HL-60 (cell line): ENCODE measurements at regions not wholly inside any gene's neighbourhood (a gene's known extent, or its start where the extent isn't known, plus 50 kb on each side); places are given as distances from the start of the nearest gene placed in this dataset.

Experiments
- CTCF ChIP-seq: IDR thresholded peaks from one replicate; pipeline ENCODE4 v1.5.1; 2011; ENCODE audit warnings: low read length, control low read depth, inconsistent platforms; ENCODE audit not compliant: insufficient read depth
- POLR2AphosphoS5 ChIP-seq: IDR thresholded peaks from 2 replicates; pipeline ENCODE4 v1.6.1; 2012; ENCODE audit warnings: low read depth
- TF ChIP-seq, protein P1 (sequence below): IDR thresholded peaks from 2 replicates; pipeline ENCODE4 v1.6.1; 2012; ENCODE audit warnings: low read depth; ENCODE audit not compliant: insufficient replicate concordance

DNA sequence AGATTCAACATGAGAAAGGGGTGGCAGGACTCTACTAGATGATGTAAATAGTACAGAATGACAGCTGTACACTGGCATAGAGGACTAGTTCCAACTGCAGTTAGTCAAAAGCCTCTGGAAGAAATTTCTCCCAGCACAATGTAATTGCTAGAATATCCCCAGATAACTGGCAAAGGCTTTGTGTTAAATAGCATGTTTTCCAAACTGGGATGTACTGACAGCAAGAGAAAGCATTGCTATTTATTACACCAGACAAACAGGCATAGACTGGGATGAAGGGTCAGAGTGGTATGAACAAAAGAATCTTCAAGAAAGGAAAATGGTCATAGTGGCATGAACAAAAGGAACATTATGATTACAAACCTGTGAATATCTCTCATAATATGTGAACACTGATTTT, 115.9 kb upstream of the CXADR start:
- TF ChIP-seq, protein P1, sequence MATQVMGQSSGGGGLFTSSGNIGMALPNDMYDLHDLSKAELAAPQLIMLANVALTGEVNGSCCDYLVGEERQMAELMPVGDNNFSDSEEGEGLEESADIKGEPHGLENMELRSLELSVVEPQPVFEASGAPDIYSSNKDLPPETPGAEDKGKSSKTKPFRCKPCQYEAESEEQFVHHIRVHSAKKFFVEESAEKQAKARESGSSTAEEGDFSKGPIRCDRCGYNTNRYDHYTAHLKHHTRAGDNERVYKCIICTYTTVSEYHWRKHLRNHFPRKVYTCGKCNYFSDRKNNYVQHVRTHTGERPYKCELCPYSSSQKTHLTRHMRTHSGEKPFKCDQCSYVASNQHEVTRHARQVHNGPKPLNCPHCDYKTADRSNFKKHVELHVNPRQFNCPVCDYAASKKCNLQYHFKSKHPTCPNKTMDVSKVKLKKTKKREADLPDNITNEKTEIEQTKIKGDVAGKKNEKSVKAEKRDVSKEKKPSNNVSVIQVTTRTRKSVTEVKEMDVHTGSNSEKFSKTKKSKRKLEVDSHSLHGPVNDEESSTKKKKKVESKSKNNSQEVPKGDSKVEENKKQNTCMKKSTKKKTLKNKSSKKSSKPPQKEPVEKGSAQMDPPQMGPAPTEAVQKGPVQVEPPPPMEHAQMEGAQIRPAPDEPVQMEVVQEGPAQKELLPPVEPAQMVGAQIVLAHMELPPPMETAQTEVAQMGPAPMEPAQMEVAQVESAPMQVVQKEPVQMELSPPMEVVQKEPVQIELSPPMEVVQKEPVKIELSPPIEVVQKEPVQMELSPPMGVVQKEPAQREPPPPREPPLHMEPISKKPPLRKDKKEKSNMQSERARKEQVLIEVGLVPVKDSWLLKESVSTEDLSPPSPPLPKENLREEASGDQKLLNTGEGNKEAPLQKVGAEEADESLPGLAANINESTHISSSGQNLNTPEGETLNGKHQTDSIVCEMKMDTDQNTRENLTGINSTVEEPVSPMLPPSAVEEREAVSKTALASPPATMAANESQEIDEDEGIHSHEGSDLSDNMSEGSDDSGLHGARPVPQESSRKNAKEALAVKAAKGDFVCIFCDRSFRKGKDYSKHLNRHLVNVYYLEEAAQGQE = no peak
- no peak for TF ChIP-seq CTCF
- no peak for TF ChIP-seq POLR2AphosphoS5
